HEK293 (cell line): ENCODE measurements at regions not wholly inside any gene's neighbourhood (a gene's known extent, or its start where the extent isn't known, plus 50 kb on each side); places are given as distances from the start of the nearest gene placed in this dataset.
"Not testable (repeated sequence)": the region's sequence is repeated elsewhere in the genome, so short reads cannot be mapped to it uniquely, and the experiment has no call there.

Experiments used
- CTCF ChIA-PET: fragments of 350-600 bp; formaldehyde crosslinking; extraction: SDS; loops from one replicate; lab custom pipeline; 2021; ENCODE audit warnings: antibody characterized with exemption; lab: Yijun Ruan, JAX
- POLR2A ChIA-PET: fragments of 300-600 bp; formaldehyde crosslinking; extraction: SDS; loops from one replicate; lab custom pipeline; 2020; ENCODE audit warnings: antibody characterized with exemption, inconsistent platforms; lab: Yijun Ruan, JAX
- H3K27ac ChIP-seq: fragments of 200-500 bp; sonication (Bioruptor generic); 2 replicates; pipeline ENCODE4 v1.5.1; 2014; ENCODE audit warnings: low read depth, low read length, control low read depth, inconsistent platforms; ENCODE audit errors: extremely low read depth
- H3K36me3 ChIP-seq, 2 experiments: fragments of 200-500 bp in 1 of 2; sonication (Bioruptor generic) in 1 of 2; 1 replicate in 1 of 2; 2 replicates in 1 of 2; pipeline ENCODE4 v1.5.1; 2014 to 2017; ENCODE audit warnings: inconsistent platforms in 2 of 2, low read length in 2 of 2; ENCODE audit not compliant: control insufficient read depth in 2 of 2, insufficient read depth in 1 of 2
- H3K4me1 ChIP-seq: fragments of 200-500 bp; sonication (Bioruptor generic); 2 replicates; pipeline ENCODE4 v1.5.1; 2014; ENCODE audit warnings: mild to moderate bottlenecking, low read length, inconsistent platforms; ENCODE audit not compliant: control insufficient read depth, insufficient read depth
- H3K4me3 ChIP-seq: 2 replicates; pipeline ENCODE4 v1.5.1; 2011; ENCODE audit warnings: low read depth, mild to moderate bottlenecking, control low read depth, low read length, moderate library complexity
- H3K9me3 ChIP-seq: fragments of 200-500 bp; sonication (Bioruptor generic); 2 replicates; pipeline ENCODE4 v1.5.1; 2014; ENCODE audit warnings: low read depth, low read length, inconsistent platforms; ENCODE audit not compliant: control insufficient read depth, insufficient read depth
- ATF2 ChIP-seq: fragments of 450-650 bp; formaldehyde crosslinking; IDR thresholded peaks from 2 replicates; pipeline ENCODE4 v1.5.1; 2016; ENCODE audit warnings: missing biosample characterization, missing genetic modification characterization, low read depth
- GFI1B ChIP-seq: fragments of 450-650 bp; formaldehyde crosslinking; IDR thresholded peaks from 2 replicates; pipeline ENCODE4 v1.5.1; 2016; ENCODE audit warnings: missing biosample characterization, missing genetic modification characterization
- HOXC10 ChIP-seq: sonication (generic); formaldehyde crosslinking; IDR thresholded peaks from 2 replicates; pipeline ENCODE4 v1.8.1; 2023; ENCODE audit warnings: mild to moderate bottlenecking, missing genetic modification reagents
- KLF1 ChIP-seq: fragments of 450-650 bp; formaldehyde crosslinking; IDR thresholded peaks from 2 replicates; pipeline ENCODE4 v1.5.1; 2016; ENCODE audit warnings: missing biosample characterization, missing genetic modification characterization
- OVOL3 ChIP-seq: fragments of 450-650 bp; formaldehyde crosslinking; IDR thresholded peaks from 2 replicates; pipeline ENCODE4 v1.5.1; 2016; ENCODE audit warnings: missing biosample characterization, missing genetic modification characterization
- PRDM4 ChIP-seq: fragments of 450-650 bp; formaldehyde crosslinking; IDR thresholded peaks from 2 replicates; pipeline ENCODE4 v1.5.1; 2017; ENCODE audit warnings: missing biosample characterization, missing genetic modification characterization
- SCRT1 ChIP-seq: fragments of 450-650 bp; formaldehyde crosslinking; IDR thresholded peaks from 2 replicates; pipeline ENCODE4 v1.5.1; 2016; ENCODE audit warnings: missing biosample characterization, missing genetic modification characterization, borderline replicate concordance
- ZBTB44 ChIP-seq: fragments of 450-650 bp; IDR thresholded peaks from 2 replicates; pipeline ENCODE4 v1.5.1; 2018; ENCODE audit warnings: missing biosample characterization, mild to moderate bottlenecking, missing genetic modification characterization
- ZBTB6 ChIP-seq: fragments of 450-650 bp; formaldehyde crosslinking; IDR thresholded peaks from 2 replicates; pipeline ENCODE4 v1.5.1; 2017; ENCODE audit warnings: missing biosample characterization, missing genetic modification characterization
- ZBTB7A ChIP-seq: fragments of 450-650 bp; formaldehyde crosslinking; IDR thresholded peaks from 2 replicates; pipeline ENCODE4 v1.5.1; 2016; ENCODE audit warnings: low read depth, missing biosample characterization, missing genetic modification characterization
- ZNF133 ChIP-seq: fragments of 450-650 bp; formaldehyde crosslinking; IDR thresholded peaks from 2 replicates; pipeline ENCODE4 v1.5.1; 2016; ENCODE audit warnings: missing biosample characterization, missing genetic modification characterization
- ZNF140 ChIP-seq: fragments of 450-650 bp; formaldehyde crosslinking; IDR thresholded peaks from 2 replicates; pipeline ENCODE4 v1.5.1; 2016; ENCODE audit warnings: missing biosample characterization, missing genetic modification characterization
- ZNF423 ChIP-seq: fragments of 450-650 bp; formaldehyde crosslinking; IDR thresholded peaks from 2 replicates; pipeline ENCODE4 v1.5.1; 2016; ENCODE audit warnings: missing biosample characterization, missing genetic modification characterization
- ZNF433 ChIP-seq: fragments of 450-650 bp; formaldehyde crosslinking; IDR thresholded peaks from 2 replicates; pipeline ENCODE4 v1.5.1; 2016; ENCODE audit warnings: missing biosample characterization, missing genetic modification characterization, low read depth
- ZNF501 ChIP-seq: fragments of 450-650 bp; formaldehyde crosslinking; IDR thresholded peaks from 2 replicates; pipeline ENCODE4 v1.5.1; 2016; ENCODE audit warnings: missing biosample characterization, missing genetic modification characterization
- ZNF555 ChIP-seq: fragments of 450-650 bp; formaldehyde crosslinking; conservative IDR thresholded peaks from 2 replicates; pipeline ENCODE4 v1.5.1; 2017; ENCODE audit warnings: missing biosample characterization, mild to moderate bottlenecking, missing genetic modification characterization, inconsistent platforms
- ZNF639 ChIP-seq: fragments of 450-650 bp; formaldehyde crosslinking; IDR thresholded peaks from 2 replicates; pipeline ENCODE4 v1.5.1; 2016; ENCODE audit warnings: missing biosample characterization, missing genetic modification characterization
- ZNF658 ChIP-seq: fragments of 450-650 bp; formaldehyde crosslinking; IDR thresholded peaks from 2 replicates; pipeline ENCODE4; 2016; ENCODE audit warnings: missing biosample characterization, missing genetic modification characterization
- ZNF776 ChIP-seq: fragments of 450-650 bp; formaldehyde crosslinking; IDR thresholded peaks from 2 replicates; pipeline ENCODE4 v1.5.0; 2017; ENCODE audit warnings: missing biosample characterization, missing genetic modification characterization, borderline replicate concordance
- ZNF777 ChIP-seq: fragments of 450-650 bp; formaldehyde crosslinking; IDR thresholded peaks from 2 replicates; pipeline ENCODE4 v1.5.1; 2017; ENCODE audit warnings: missing biosample characterization, missing genetic modification characterization, borderline replicate concordance

- POLR2A ChIA-PET: no interaction called here
- Histone ChIP-seq H3K27ac (no peak overlapping the region), H3K4me1 (no peaks in the 10 kb centered on the region), H3K9me3 (no peaks in the 10 kb centered on the region), H3K36me3 (no peaks in the 10 kb centered on the region), H3K4me3 (no peak overlapping the region)
- no peak for TF ChIP-seq ZBTB6 (tag by site-specific recombination)
- TF ChIP-seq GFI1B (tag by site-specific recombination): no peak
- no peak for TF ChIP-seq ZNF423 (tag by site-specific recombination)
- TF ChIP-seq ZBTB44: no peak
- no peak for TF ChIP-seq KLF1
- no peak for TF ChIP-seq ATF2
- no peak for TF ChIP-seq ZNF140 (tag by site-specific recombination)
- TF ChIP-seq ZNF776: no peak
- no peak for TF ChIP-seq ZNF658 (tag by site-specific recombination)
- TF ChIP-seq OVOL3 (tag by site-specific recombination): no peak
- no peak for TF ChIP-seq HOXC10 (CRISPR knock-in tag)
- TF ChIP-seq ZNF501 (tag by site-specific recombination): no peak
- TF ChIP-seq ZNF133 (tag by site-specific recombination): no peak
- no peak for TF ChIP-seq ZNF639 (tag by site-specific recombination)
- no peak for TF ChIP-seq ZNF555
- TF ChIP-seq PRDM4: no peak
- TF ChIP-seq ZBTB7A (tag by site-specific recombination): no peak
- TF ChIP-seq ZNF433: no peak
- TF ChIP-seq ZNF777 (tag by site-specific recombination): no peak
- TF ChIP-seq SCRT1 (tag by site-specific recombination): no peak
- CTCF ChIA-PET: no interaction called here
Measured at GRCh38 chr14:106738075-106738474, 1211.7 kb downstream of the TMEM121 start.

- H3K4me3 ChIP-seq, CTCF ChIA-PET, POLR2A ChIA-PET, H3K36me3 ChIP-seq, H3K9me3 ChIP-seq, H3K4me1 ChIP-seq, H3K27ac ChIP-seq: not testable (repeated sequence)
Measured at GRCh38 chr14:106738598-106739258, 1212.3 kb downstream of the TMEM121 start.

- H3K27ac ChIP-seq, H3K36me3 ChIP-seq, H3K9me3 ChIP-seq, H3K4me3 ChIP-seq, CTCF ChIA-PET, POLR2A ChIA-PET, H3K4me1 ChIP-seq: not testable (repeated sequence)
Measured at GRCh38 chr14:106741086-106741827, 1214.9 kb downstream of the TMEM121 start.

GRCh38 chr14:106745016-106745767 is 1218.8 kb downstream of the TMEM121 start:
- H3K9me3 ChIP-seq, POLR2A ChIA-PET, H3K4me3 ChIP-seq, CTCF ChIA-PET, H3K4me1 ChIP-seq, H3K36me3 ChIP-seq, H3K27ac ChIP-seq: not testable (repeated sequence)
